Activated T-cell treated with anti-CD3 and anti-CD28 coated beads, Interleukin-2, amount 50 U/mL, for 72 hours (primary cell): ENCODE measurements at regions not wholly inside any gene's neighbourhood (a gene's known extent, or its start where the extent isn't known, plus 50 kb on each side); places are given as distances from the start of the nearest gene placed in this dataset.

Experiments used
- ATAC-seq, 2 donors: fragments of 150-1000 bp; cut with Tn5 transposase; replicated peaks in 1 of 2; 2 replicates each; pipeline ENCODE4 v1.10.0; 2021; ENCODE audit warnings: moderate library complexity in 2 of 2, mild to moderate bottlenecking in 1 of 2
- DNase-seq, 2 donors: peaks; one replicate each; pipeline ENCODE4 v3.0.0; 2021 to 2022; ENCODE audit warnings: mixed read lengths in 1 of 2
- H3K27ac Mint-ChIP-seq: one replicate; pipeline ENCODE4 v1.8.0; 2022; ENCODE audit warnings: mild to moderate bottlenecking, moderate library complexity, mixed read lengths
- H3K27me3 Mint-ChIP-seq: one replicate; pipeline ENCODE4 v1.8.0; 2022; ENCODE audit warnings: low read depth, mixed read lengths
- H3K36me3 Mint-ChIP-seq, 2 donors: one replicate each; pipeline ENCODE4 v1.8.0; 2022; ENCODE audit warnings: mixed read lengths in 2 of 2, mild to moderate bottlenecking in 1 of 2; ENCODE audit not compliant: insufficient read depth in 2 of 2
- H3K4me1 Mint-ChIP-seq: one replicate; pipeline ENCODE4 v1.8.0; 2022; ENCODE audit warnings: low read depth, mixed read lengths
- H3K4me3 Mint-ChIP-seq, 2 donors: one replicate each; pipeline ENCODE4 v1.8.0; 2022; ENCODE audit warnings: mild to moderate bottlenecking in 2 of 2, mixed read lengths in 2 of 2, moderate library complexity in 2 of 2
- H3K9me3 Mint-ChIP-seq, 2 donors: one replicate each; pipeline ENCODE4 v1.8.0; 2022; ENCODE audit warnings: mixed read lengths in 2 of 2

DNA sequence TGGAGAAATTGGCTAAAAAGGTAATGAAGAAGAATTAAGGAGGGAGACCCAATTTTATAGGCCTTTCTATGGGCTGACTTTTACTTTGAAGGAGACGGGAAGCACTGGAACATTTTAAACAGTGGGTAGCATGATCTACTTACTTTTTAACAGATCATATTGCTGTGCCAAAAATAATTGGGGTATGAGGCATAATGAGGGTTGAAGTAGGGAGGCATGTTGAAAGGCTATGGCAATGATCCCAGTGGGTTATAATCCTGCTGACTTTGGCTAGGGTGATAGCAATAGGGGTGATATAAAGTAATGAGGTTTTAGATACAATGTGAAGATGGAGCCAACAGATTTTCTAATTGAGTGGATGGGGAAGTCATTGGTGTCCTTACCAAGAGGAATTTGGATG, 73.2 kb downstream of the GPR37 start:
- Mint-ChIP-seq H3K27ac (no peak overlapping the region), H3K27me3 (no peaks in the 10 kb centered on the region), H3K9me3 (peaks cover 1 to 6% of the 10 kb centered on the region in 2 donors), H3K4me1 (no peaks in the 10 kb centered on the region), H3K4me3 (no peak overlapping the region), H3K36me3 (no peaks in the 10 kb centered on the region)
- ATAC-seq (no peak), DNase-seq (no peak)

DNA sequence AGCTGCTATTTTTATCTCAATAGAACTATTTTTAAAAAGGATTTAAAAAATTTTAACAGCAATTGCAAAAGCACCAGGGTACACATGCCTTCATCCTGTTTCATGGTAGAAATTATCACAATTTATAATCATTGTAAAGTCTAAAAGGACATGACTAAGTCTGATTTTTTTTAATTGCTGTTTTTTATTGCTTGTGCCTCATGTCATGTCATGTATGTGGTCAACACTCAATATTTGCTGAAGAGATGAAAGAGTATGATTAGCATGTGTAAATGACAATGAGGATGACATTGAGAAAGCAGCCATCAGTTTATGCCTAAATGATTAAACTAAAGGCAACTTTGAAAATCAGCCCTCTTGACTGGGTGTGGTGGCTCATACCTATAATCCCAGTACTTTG, 74.8 kb downstream of the GPR37 start:
- ATAC-seq = no peak
- Mint-ChIP-seq H3K36me3 (no peaks in the 10 kb centered on the region), H3K4me3 (no peak overlapping the region)

GRCh38 chr7:124689931-124690330, 75.7 kb downstream of the GPR37 start:
- no peak overlapping the region for H3K4me3 Mint-ChIP-seq
- peaks cover 1 to 7% of the 10 kb centered on the region in 2 donors for H3K9me3 Mint-ChIP-seq
- H3K27ac Mint-ChIP-seq = no peak overlapping the region
- DNase-seq = no peak
- H3K27me3 Mint-ChIP-seq = no peaks in the 10 kb centered on the region
- no peak for ATAC-seq
- H3K36me3 Mint-ChIP-seq = no peaks in the 10 kb centered on the region
- no peaks in the 10 kb centered on the region for H3K4me1 Mint-ChIP-seq

More for the DNA sequence above, 74.8 kb downstream of the GPR37 start:
- DNase-seq = no peak
- Mint-ChIP-seq H3K9me3 (peaks cover 1 to 7% of the 10 kb centered on the region in 2 donors), H3K4me1 (no peaks in the 10 kb centered on the region), H3K27me3 (no peaks in the 10 kb centered on the region), H3K27ac (no peak overlapping the region)

DNA sequence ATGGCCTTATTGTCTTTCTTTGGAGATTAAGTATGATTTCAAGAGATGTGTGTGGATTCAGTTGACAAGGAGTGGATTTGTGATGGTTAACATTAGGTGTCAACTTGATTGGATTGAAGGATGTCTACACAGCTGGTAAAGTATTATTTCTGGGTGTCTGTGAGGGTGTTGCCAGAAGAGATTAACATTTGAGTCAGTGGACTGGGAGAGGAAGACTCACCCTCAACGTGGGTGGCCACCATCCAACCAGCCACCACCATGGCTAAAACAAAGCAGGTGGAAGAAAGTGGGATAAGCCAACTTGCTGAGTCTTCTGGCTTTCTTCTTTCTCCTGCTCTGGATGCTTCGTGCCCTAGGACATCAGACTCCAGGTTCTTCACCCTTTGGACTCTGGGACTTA, 76.1 kb downstream of the GPR37 start:
- DNase-seq (no peak), ATAC-seq (no peak)
- Mint-ChIP-seq H3K4me3 (no peak overlapping the region), H3K4me1 (no peaks in the 10 kb centered on the region), H3K9me3 (peaks cover 1 to 7% of the 10 kb centered on the region in 2 donors), H3K27ac (no peak overlapping the region), H3K27me3 (no peaks in the 10 kb centered on the region), H3K36me3 (no peaks in the 10 kb centered on the region)

GRCh38 chr7:124688991-124689390, 76.6 kb downstream of the GPR37 start:
- Mint-ChIP-seq H3K9me3 (peaks cover 0 to 5% of the 10 kb centered on the region in 2 donors), H3K27ac (no peak overlapping the region), H3K27me3 (no peaks in the 10 kb centered on the region), H3K4me1 (no peaks in the 10 kb centered on the region), H3K36me3 (no peaks in the 10 kb centered on the region), H3K4me3 (no peak overlapping the region)
- DNase-seq (no peak), ATAC-seq (no peak)

DNA sequence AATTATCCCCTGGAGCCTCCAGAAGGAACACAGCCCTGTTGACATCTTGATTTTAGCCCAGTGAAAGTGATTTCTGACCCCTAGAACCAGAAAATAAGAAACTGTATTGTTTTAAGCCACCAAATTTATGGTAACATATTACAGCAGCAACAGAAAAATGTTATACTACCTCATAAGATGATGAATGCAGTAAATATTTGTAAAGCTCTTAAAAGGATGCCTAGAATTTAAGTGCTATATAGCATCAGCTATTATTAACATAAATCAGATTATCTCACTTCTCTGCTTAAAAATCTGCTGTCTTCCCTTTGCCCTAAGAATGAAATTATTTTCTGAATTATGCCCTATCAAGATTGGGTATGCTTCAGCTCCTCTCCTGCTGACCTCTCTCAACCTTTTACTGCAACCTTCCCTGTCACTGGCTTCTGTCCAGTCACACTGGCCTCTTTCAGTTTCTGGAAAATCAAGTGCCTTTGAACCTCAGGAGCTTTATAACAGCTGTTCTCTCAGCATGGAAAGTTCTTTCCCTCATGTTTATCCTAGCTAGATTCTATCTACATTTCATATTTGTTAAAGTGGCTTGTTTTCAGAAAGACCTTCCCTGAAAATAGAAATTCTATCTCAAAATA, 78.9 kb downstream of the GPR37 start:
- Mint-ChIP-seq H3K27ac (no peak overlapping the region), H3K4me1 (no peaks in the 10 kb centered on the region), H3K36me3 (no peaks in the 10 kb centered on the region), H3K4me3 (no peak overlapping the region), H3K9me3 (peaks cover 0 to 5% of the 10 kb centered on the region in 2 donors), H3K27me3 (no peaks in the 10 kb centered on the region)
- no peak for ATAC-seq
- DNase-seq = no peak

- ATAC-seq = no peak
- Mint-ChIP-seq H3K4me1 (no peaks in the 10 kb centered on the region), H3K27me3 (no peaks in the 10 kb centered on the region), H3K36me3 (no peaks in the 10 kb centered on the region), H3K9me3 (peaks cover 0 to under 1% of the 10 kb centered on the region in 2 donors), H3K4me3 (no peak overlapping the region), H3K27ac (no peak overlapping the region)
- no peak for DNase-seq
Observed at GRCh38 chr7:124681946-124682345, 83.6 kb downstream of the GPR37 start.

DNA sequence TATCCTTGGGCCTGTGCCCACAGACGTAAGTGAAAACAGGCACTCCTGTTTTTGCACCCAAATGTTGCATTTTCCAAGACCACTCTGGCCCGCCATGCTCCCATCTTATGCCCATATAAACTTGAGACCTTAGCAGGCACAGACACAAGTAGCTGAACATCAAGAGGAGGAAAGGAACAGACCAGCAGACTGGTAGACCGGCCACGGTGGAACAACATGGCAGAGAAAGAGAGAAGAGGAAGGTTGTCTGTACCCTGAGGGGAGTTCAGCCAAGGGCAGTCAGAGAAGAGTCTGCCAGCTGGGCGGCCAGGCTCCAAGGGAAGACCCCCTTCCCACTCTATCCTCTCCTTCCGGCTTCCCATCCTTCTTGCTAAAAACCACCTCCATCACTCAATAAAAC, 85.3 kb downstream of the GPR37 start:
- Mint-ChIP-seq H3K27ac (no peak overlapping the region), H3K27me3 (no peaks in the 10 kb centered on the region), H3K4me1 (no peaks in the 10 kb centered on the region), H3K9me3 (no peaks in the 10 kb centered on the region), H3K36me3 (no peaks in the 10 kb centered on the region), H3K4me3 (no peak overlapping the region)
- DNase-seq (no peak), ATAC-seq (no peak)

DNA sequence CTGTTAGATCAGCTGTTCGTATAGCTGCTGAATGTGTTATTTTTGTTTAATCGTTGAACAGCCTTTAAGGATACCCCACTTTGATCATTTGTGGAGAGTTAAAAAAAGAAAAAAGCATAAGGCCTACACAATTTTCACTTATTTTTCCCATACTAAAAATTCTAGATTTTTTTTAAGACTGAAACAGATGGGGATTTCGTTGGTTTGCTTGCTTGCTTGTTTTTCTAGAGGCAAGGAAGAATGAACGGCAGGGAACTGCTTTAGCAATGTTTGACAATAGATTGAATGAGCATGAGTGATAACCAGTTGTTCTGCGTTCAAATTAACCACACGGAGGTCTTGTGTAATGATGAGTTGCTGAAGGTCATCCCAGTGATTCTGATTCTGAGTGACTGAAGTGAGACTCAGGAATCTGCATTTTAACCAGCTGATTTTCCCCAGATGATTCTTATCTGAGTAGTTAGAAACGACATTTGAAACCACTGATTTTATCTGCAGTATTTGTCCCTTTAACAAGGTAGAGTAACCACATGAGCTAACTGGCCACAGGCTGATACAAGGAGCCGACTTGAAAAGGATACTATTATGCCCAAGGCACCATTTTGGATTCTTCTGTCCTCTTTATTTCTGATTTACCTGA, 85.9 kb downstream of the GPR37 start:
- H3K27me3 Mint-ChIP-seq = no peaks in the 10 kb centered on the region
- no peak overlapping the region for H3K27ac Mint-ChIP-seq
- H3K4me1 Mint-ChIP-seq = no peaks in the 10 kb centered on the region
- H3K9me3 Mint-ChIP-seq = no peaks in the 10 kb centered on the region
- ATAC-seq (no peak), DNase-seq (no peak)
- no peaks in the 10 kb centered on the region for H3K36me3 Mint-ChIP-seq
- H3K4me3 Mint-ChIP-seq = no peak overlapping the region

- Mint-ChIP-seq H3K36me3 (no peaks in the 10 kb centered on the region), H3K27me3 (no peaks in the 10 kb centered on the region), H3K9me3 (no peaks in the 10 kb centered on the region), H3K4me1 (no peaks in the 10 kb centered on the region), H3K27ac (no peak overlapping the region), H3K4me3 (no peak overlapping the region)
- DNase-seq (no peak), ATAC-seq (no peak)
Observed at GRCh38 chr7:124679146-124679545, 86.4 kb downstream of the GPR37 start.

DNA sequence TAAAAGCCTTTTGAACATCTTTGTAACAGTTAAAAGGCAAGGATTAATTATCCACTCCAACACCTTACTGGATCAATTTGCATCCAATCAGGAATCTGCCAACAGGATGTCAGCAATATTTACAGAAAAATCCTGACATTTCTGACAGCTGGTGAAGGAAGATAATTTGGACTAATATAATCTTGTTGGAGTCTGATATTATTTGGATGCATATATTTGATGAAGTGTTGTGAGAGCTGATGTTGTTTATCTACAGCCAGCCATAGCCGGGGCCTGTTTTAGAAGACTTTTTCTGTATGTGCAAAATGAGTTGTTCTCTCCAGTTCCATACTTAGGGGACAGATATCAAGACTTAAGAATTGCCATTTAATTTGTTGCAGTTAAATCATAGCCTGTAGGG, 91.1 kb downstream of the GPR37 start:
- H3K9me3 Mint-ChIP-seq = no peaks in the 10 kb centered on the region

DNA sequence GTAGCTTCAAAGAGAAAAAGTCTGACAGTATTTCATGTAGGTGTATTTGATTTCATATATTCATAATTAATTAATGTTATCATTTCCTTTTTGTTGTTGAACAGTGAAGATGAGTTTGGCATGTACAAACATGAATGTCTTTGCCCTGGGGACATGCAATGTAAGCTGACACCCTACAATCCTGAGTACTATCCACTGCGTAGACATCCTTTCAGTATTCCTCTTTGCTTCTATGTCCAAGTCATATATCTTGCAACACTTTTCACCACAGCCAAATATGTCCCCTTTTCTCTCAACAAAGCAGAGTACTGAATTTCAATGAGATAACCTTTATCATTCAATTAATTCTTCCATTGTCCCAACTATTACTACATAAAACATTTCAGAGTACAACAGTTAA, 93.6 kb downstream of the GPR37 start:
- H3K27ac Mint-ChIP-seq = no peak overlapping the region
- DNase-seq = no peak
- no peaks in the 10 kb centered on the region for H3K27me3 Mint-ChIP-seq
- ATAC-seq = no peak
- H3K9me3 Mint-ChIP-seq = no peaks in the 10 kb centered on the region
- no peaks in the 10 kb centered on the region for H3K36me3 Mint-ChIP-seq
- H3K4me3 Mint-ChIP-seq = no peak overlapping the region
- H3K4me1 Mint-ChIP-seq = no peaks in the 10 kb centered on the region

More for the DNA sequence above, 91.1 kb downstream of the GPR37 start:
- ATAC-seq = no peak
- Mint-ChIP-seq H3K27me3 (no peaks in the 10 kb centered on the region), H3K36me3 (no peaks in the 10 kb centered on the region), H3K4me3 (no peak overlapping the region), H3K27ac (no peak overlapping the region), H3K4me1 (no peaks in the 10 kb centered on the region)
- DNase-seq = no peak

DNA sequence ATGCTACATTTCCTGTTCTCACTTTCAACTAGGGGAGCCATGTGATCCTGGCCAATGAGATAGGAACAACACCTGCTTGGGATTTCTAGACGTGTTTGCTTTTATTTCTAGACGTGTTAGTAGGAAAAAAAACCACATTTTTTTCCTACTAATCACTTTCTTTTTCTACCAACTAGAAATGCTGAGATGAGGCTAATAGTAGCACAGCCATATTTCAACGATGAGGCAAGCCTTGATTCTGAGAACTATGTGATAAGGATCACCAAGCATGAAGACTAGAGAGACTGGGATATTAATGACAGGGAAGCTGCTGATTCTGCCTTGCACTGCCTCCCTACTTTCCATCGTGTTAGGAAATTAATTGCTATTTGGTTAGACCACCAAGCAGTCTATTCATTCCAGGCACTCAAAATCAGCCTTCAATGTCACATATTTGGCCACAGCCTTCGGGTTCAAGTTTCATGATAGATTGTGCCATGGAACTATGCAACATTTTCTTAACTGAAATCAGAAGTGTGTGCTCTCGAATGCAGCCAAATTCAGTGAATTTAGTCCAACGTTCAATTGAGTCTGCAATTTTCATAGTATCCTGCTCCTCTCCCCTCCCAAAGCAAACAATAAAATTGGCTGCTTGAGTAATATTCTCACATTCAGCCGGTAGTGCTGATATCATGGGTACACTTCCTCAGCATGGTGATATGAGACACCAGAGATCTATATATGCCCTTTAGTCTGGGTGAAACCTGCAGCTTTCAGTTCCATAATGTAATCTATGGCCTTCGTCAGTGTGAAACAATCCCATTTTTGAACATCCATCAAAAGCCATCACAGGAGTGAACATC, 98.1 kb downstream of the GPR37 start:
- H3K27ac Mint-ChIP-seq = no peak overlapping the region
- H3K4me3 Mint-ChIP-seq = no peak overlapping the region
- no peaks in the 10 kb centered on the region for H3K36me3 Mint-ChIP-seq
- no peak for ATAC-seq
- no peaks in the 10 kb centered on the region for H3K4me1 Mint-ChIP-seq
- H3K9me3 Mint-ChIP-seq = no peaks in the 10 kb centered on the region
- H3K27me3 Mint-ChIP-seq = no peaks in the 10 kb centered on the region
- DNase-seq = no peak
